ENCODE measurements at regions not wholly inside any gene's neighbourhood (a gene's known extent, or its start where the extent isn't known, plus 50 kb on each side); places are given as distances from the start of the nearest gene placed in this dataset.

GRCh38 chr18:29084120-29084519 is 907.2 kb upstream of the CDH2 start:
- no peak overlapping the region for H3K4me3 ChIP-seq
- DNase-seq (no peak), ATAC-seq (no peak)
- no peaks in the 10 kb centered on the region for H3K9me3 ChIP-seq
- no peak overlapping the region for H3K27ac ChIP-seq
- H3K36me3 ChIP-seq = no peaks in the 10 kb centered on the region
- intact Hi-C loops (cut with DNase I) = no loop called here
- H3K27me3 ChIP-seq = no peaks in the 10 kb centered on the region
- TF ChIP-seq CTCF (IDR thresholded peaks at IDR 0.05) (no peak), POLR2A (IDR thresholded peaks at IDR 0.05) (no peak)
- no peaks in the 10 kb centered on the region for H3K4me1 ChIP-seq

GRCh38 chr18:29083545-29083944 is 906.6 kb upstream of the CDH2 start:
- intact Hi-C loops (cut with DNase I) = no loop called here
- Histone ChIP-seq H3K4me3 (no peak overlapping the region), H3K27me3 (no peaks in the 10 kb centered on the region), H3K4me1 (no peaks in the 10 kb centered on the region), H3K27ac (no peak overlapping the region), H3K9me3 (no peaks in the 10 kb centered on the region), H3K36me3 (no peaks in the 10 kb centered on the region)
- TF ChIP-seq POLR2A (IDR thresholded peaks at IDR 0.05) (no peak), CTCF (IDR thresholded peaks at IDR 0.05) (no peak)
- WGBS, 4 donors = 71 to 77% (median 74%) methylated on average over 4 of the region's 4 CpGs
- ATAC-seq = peak in 3 of 4 donors; percentile 38 to 47 (median 45)
- peak in 1 of 5 donors; percentile 6 for DNase-seq

GRCh38 chr18:29080946-29081345 is 904.0 kb upstream of the CDH2 start:
- Histone ChIP-seq H3K9me3 (no peaks in the 10 kb centered on the region), H3K36me3 (no peaks in the 10 kb centered on the region), H3K4me1 (peaks cover 0 to 4% (median 0%) of the 10 kb centered on the region in 12 donors), H3K27ac (no peak overlapping the region), H3K4me3 (no peak overlapping the region), H3K27me3 (no peaks in the 10 kb centered on the region)
- intact Hi-C loops (cut with DNase I) = no loop called here
- DNase-seq (no peak), ATAC-seq (no peak)
- WGBS, 4 donors = 69 to 77% (median 74%) methylated on average over 3 of the region's 3 CpGs
- TF ChIP-seq POLR2A (IDR thresholded peaks at IDR 0.05) = no peak
- TF ChIP-seq CTCF (IDR thresholded peaks at IDR 0.05) = no peak

- H3K4me3 ChIP-seq = no peak overlapping the region
- H3K36me3 ChIP-seq = no peaks in the 10 kb centered on the region
- DNase-seq (peak in 1 of 5 donors; percentile 8), ATAC-seq (no peak)
- intact Hi-C loops (cut with DNase I) = no loop called here
- 47 to 53% (median 51%) methylated on average over 3 of the region's 3 CpGs for WGBS, 4 donors
- no peaks in the 10 kb centered on the region for H3K9me3 ChIP-seq
- peaks cover 0 to 4% (median 0%) of the 10 kb centered on the region in 12 donors for H3K4me1 ChIP-seq
- no peaks in the 10 kb centered on the region for H3K27me3 ChIP-seq
- H3K27ac ChIP-seq = no peak overlapping the region
- TF ChIP-seq CTCF (IDR thresholded peaks at IDR 0.05) (no peak), POLR2A (IDR thresholded peaks at IDR 0.05) (no peak)
Measured at GRCh38 chr18:29078273-29078672, 901.3 kb upstream of the CDH2 start.

Measured in heart left ventricle (tissue), 16 donors.